ENCODE measurements at regions not wholly inside any gene's neighbourhood (a gene's known extent, or its start where the extent isn't known, plus 50 kb on each side); places are given as distances from the start of the nearest gene placed in this dataset.

- Histone ChIP-seq H3K27me3 (no peaks in the 10 kb centered on the region), H3K4me1 (no peaks in the 10 kb centered on the region), H3K36me3 (no peaks in the 10 kb centered on the region), H3K27ac (no peak overlapping the region), H3K4me3 (no peak overlapping the region), H3K9me3 (no peaks in the 10 kb centered on the region)
- TF ChIP-seq, protein P1, sequence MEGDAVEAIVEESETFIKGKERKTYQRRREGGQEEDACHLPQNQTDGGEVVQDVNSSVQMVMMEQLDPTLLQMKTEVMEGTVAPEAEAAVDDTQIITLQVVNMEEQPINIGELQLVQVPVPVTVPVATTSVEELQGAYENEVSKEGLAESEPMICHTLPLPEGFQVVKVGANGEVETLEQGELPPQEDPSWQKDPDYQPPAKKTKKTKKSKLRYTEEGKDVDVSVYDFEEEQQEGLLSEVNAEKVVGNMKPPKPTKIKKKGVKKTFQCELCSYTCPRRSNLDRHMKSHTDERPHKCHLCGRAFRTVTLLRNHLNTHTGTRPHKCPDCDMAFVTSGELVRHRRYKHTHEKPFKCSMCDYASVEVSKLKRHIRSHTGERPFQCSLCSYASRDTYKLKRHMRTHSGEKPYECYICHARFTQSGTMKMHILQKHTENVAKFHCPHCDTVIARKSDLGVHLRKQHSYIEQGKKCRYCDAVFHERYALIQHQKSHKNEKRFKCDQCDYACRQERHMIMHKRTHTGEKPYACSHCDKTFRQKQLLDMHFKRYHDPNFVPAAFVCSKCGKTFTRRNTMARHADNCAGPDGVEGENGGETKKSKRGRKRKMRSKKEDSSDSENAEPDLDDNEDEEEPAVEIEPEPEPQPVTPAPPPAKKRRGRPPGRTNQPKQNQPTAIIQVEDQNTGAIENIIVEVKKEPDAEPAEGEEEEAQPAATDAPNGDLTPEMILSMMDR (IDR thresholded peaks at IDR 0.05): no peak
- TF ChIP-seq EP300 (IDR thresholded peaks at IDR 0.05) (no peak), POLR2A (IDR thresholded peaks at IDR 0.05) (no peak), POLR2AphosphoS5 (IDR thresholded peaks at IDR 0.05) (no peak)
- DNase-seq: no peak
- intact Hi-C loops (cut with DNase I): no loop called here
- WGBS, 2 donors: 76 to 84% methylated on average over 3 of the region's 3 CpGs
These were observed 184.2 kb upstream of the STEAP4 start for GRCh38 chr7:88490874-88491273.

DNA sequence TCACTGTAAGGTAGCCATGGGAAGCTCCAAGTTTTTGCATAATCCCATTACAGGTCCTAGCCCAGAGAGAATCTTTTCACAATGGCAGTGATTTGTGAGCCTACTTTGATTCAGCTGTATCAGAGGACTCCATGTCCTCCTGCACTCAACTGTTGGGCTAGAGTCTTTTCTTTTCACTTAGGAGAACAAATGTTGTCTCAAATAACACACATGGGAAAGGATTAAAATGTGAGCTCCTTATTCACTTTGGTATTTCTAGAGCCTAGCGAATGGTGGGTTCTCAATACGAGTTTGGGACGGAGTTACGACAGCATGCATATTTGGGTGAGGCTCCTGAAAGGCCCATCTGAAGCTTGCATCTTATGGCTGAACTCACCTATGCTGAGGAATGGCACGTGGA is 183.5 kb upstream of the STEAP4 start:
- Histone ChIP-seq H3K9me3 (no peaks in the 10 kb centered on the region), H3K27ac (no peak overlapping the region), H3K4me3 (no peak overlapping the region), H3K4me1 (no peaks in the 10 kb centered on the region), H3K36me3 (no peaks in the 10 kb centered on the region), H3K27me3 (no peaks in the 10 kb centered on the region)
- TF ChIP-seq EP300 (IDR thresholded peaks at IDR 0.05): no peak
- TF ChIP-seq POLR2AphosphoS5 (IDR thresholded peaks at IDR 0.05): no peak
- TF ChIP-seq, protein P1 (IDR thresholded peaks at IDR 0.05): no peak
- TF ChIP-seq POLR2A (IDR thresholded peaks at IDR 0.05): no peak
- intact Hi-C loops (cut with DNase I): no loop called here
- WGBS, 2 donors: 93% methylated on average over 5 of the region's 5 CpGs
- DNase-seq: no peak

DNA sequence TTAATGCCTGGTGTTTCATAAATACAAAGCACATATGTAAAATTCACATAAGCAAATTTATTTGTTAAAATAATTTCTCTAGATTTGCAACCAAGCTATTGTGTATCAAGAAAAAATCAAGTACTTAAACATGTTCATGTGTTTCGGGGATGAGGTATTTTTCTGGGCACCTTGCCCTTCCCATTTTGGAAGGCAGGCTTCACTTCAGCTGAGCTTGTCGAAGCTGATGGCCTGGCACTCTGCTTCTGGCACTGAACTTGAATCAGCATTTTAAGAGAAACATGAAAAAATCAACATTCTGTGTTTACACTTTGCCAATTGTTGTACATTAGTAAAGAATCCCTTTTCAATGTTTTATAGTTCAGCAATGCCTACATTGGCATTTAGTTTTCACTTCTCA is 179.1 kb upstream of the STEAP4 start:
- H3K27ac ChIP-seq: no peak overlapping the region
- no peaks in the 10 kb centered on the region for H3K9me3 ChIP-seq
- TF ChIP-seq EP300 (IDR thresholded peaks at IDR 0.05) (no peak), POLR2A (IDR thresholded peaks at IDR 0.05) (no peak), POLR2AphosphoS5 (IDR thresholded peaks at IDR 0.05) (no peak)
- TF ChIP-seq, protein P1 (IDR thresholded peaks at IDR 0.05): no peak
- H3K27me3 ChIP-seq: no peaks in the 10 kb centered on the region
- no peak for DNase-seq
- peaks cover 0 to 7% (median 2%) of the 10 kb centered on the region in 4 donors for H3K4me1 ChIP-seq
- intact Hi-C loops (cut with DNase I): no loop called here
- H3K36me3 ChIP-seq: no peaks in the 10 kb centered on the region
- no peak overlapping the region for H3K4me3 ChIP-seq
- 78 to 84% methylated on average over 2 of the region's 2 CpGs for WGBS, 2 donors

GRCh38 chr7:88484551-88484950 is 177.9 kb upstream of the STEAP4 start:
- no peak for DNase-seq
- TF ChIP-seq EP300 (IDR thresholded peaks at IDR 0.05) (no peak), POLR2AphosphoS5 (IDR thresholded peaks at IDR 0.05) (no peak), POLR2A (IDR thresholded peaks at IDR 0.05) (no peak)
- TF ChIP-seq, protein P1 (IDR thresholded peaks at IDR 0.05): no peak
- H3K36me3 ChIP-seq: no peaks in the 10 kb centered on the region
- H3K9me3 ChIP-seq: no peaks in the 10 kb centered on the region
- no peak overlapping the region for H3K27ac ChIP-seq
- WGBS, 2 donors: 85 to 87% methylated on average over 3 of the region's 3 CpGs
- intact Hi-C loops (cut with DNase I): no loop called here
- no peaks in the 10 kb centered on the region for H3K27me3 ChIP-seq
- H3K4me1 ChIP-seq: peaks cover 0 to 9% (median 2%) of the 10 kb centered on the region in 4 donors
- no peak overlapping the region for H3K4me3 ChIP-seq

DNA sequence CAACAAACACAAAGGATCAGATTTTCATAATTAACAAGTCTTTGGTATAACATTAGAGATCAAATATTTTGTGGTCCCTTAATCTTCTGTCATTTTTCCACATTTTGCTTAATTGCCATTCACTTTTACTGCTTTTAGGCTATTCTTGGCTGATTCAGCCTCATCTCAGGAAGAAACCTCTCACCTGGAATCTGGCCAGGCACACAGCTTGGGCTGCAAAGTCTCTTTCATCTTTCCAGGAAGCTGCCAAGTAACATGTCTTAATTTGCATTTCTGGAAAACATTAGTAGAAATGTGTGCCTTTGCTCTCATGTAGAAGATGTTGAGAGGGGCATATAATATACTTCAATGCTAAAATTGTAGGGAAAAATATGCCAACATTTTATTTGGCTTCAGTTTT is 174.2 kb upstream of the STEAP4 start:
- TF ChIP-seq, protein P1 (IDR thresholded peaks at IDR 0.05): no peak
- DNase-seq: no peak
- intact Hi-C loops (cut with DNase I): no loop called here

More for the DNA sequence above, 174.2 kb upstream of the STEAP4 start:
- Histone ChIP-seq H3K4me3 (no peak overlapping the region), H3K4me1 (peaks cover 0 to 9% (median 2%) of the 10 kb centered on the region in 4 donors), H3K9me3 (no peaks in the 10 kb centered on the region), H3K27me3 (no peaks in the 10 kb centered on the region), H3K27ac (no peak overlapping the region), H3K36me3 (no peaks in the 10 kb centered on the region)
